Parathyroid adenoma (tissue), 2 donors: ENCODE measurements at regions not wholly inside any gene's neighbourhood (a gene's known extent, or its start where the extent isn't known, plus 50 kb on each side); places are given as distances from the start of the nearest gene placed in this dataset.

Experiments used
- H2AFZ ChIP-seq: fragments of 300-600 bp; sonication (generic); one replicate; pipeline ENCODE4 v1.7.0; 2017; ENCODE audit warnings: antibody characterized with exemption, mild to moderate bottlenecking
- H3K27ac ChIP-seq: fragments of 300-600 bp; sonication (generic); one replicate; pipeline ENCODE4 v1.7.0; 2017
- H3K27me3 ChIP-seq: fragments of 300-600 bp; sonication (generic); one replicate; pipeline ENCODE4 v1.7.0; 2017; ENCODE audit warnings: low read length; ENCODE audit not compliant: control insufficient read depth, insufficient read depth
- H3K36me3 ChIP-seq: fragments of 300-600 bp; sonication (generic); one replicate; pipeline ENCODE4 v1.7.0; 2017; ENCODE audit warnings: low read length; ENCODE audit not compliant: control insufficient read depth, insufficient read depth
- H3K4me1 ChIP-seq: fragments of 300-600 bp; sonication (generic); one replicate; pipeline ENCODE4 v1.7.0; 2017; ENCODE audit warnings: control low read depth
- H3K4me2 ChIP-seq: fragments of 300-600 bp; sonication (generic); one replicate; pipeline ENCODE4 v1.7.0; 2017; ENCODE audit warnings: low read length
- H3K4me3 ChIP-seq: fragments of 300-600 bp; sonication (generic); one replicate; pipeline ENCODE4 v1.7.0; 2017; ENCODE audit warnings: low read depth, low read length
- H3K79me2 ChIP-seq: fragments of 300-600 bp; sonication (generic); one replicate; pipeline ENCODE4 v1.7.0; 2017; ENCODE audit warnings: control low read depth
- H3K9ac ChIP-seq: fragments of 300-600 bp; sonication (generic); one replicate; pipeline ENCODE4 v1.7.0; 2017; ENCODE audit warnings: mild to moderate bottlenecking
- H3K9me3 ChIP-seq: fragments of 300-600 bp; sonication (generic); one replicate; pipeline ENCODE4 v1.7.0; 2017; ENCODE audit warnings: low read length; ENCODE audit not compliant: control insufficient read depth
- CTCF ChIP-seq: fragments of 300-600 bp; sonication (generic); IDR thresholded peaks from one replicate; pipeline ENCODE4 v1.7.0; 2017; ENCODE audit warnings: antibody characterized with exemption, mild to moderate bottlenecking
- donor health status: primary hyperparathyroidism.

GRCh38 chr2:37869771-37870170 lies 55.3 kb upstream of the RMDN2 start:
- H3K79me2 ChIP-seq = no peaks in the 10 kb centered on the region
- no peak overlapping the region for H3K9ac ChIP-seq
- no peaks in the 10 kb centered on the region for H3K36me3 ChIP-seq
- TF ChIP-seq CTCF = no peak
- no peaks in the 10 kb centered on the region for H3K9me3 ChIP-seq
- no peaks in the 10 kb centered on the region for H3K4me1 ChIP-seq
- no peaks in the 10 kb centered on the region for H3K27me3 ChIP-seq
- no peak overlapping the region for H3K27ac ChIP-seq
- H3K4me2 ChIP-seq = no peak overlapping the region
- no peak overlapping the region for H2AFZ ChIP-seq
- H3K4me3 ChIP-seq = no peak overlapping the region

GRCh38 chr2:37870829-37871228 lies 54.3 kb upstream of the RMDN2 start:
- no peaks in the 10 kb centered on the region for H3K9me3 ChIP-seq
- H3K4me3 ChIP-seq = no peak overlapping the region

GRCh38 chr2:37871456-37872191 lies 53.5 kb upstream of the RMDN2 start:
- H3K4me3 ChIP-seq = no peak overlapping the region
- no peaks in the 10 kb centered on the region for H3K9me3 ChIP-seq
- no peak overlapping the region for H3K9ac ChIP-seq
- no peak for TF ChIP-seq CTCF
- no peak overlapping the region for H2AFZ ChIP-seq
- H3K79me2 ChIP-seq = no peaks in the 10 kb centered on the region
- no peaks in the 10 kb centered on the region for H3K27me3 ChIP-seq
- H3K27ac ChIP-seq = no peak overlapping the region
- no peak overlapping the region for H3K4me2 ChIP-seq
- H3K4me1 ChIP-seq = no peaks in the 10 kb centered on the region
- no peaks in the 10 kb centered on the region for H3K36me3 ChIP-seq

More at GRCh38 chr2:37870829-37871228, 54.3 kb upstream of the RMDN2 start:
- Histone ChIP-seq H2AFZ (no peak overlapping the region), H3K27ac (no peak overlapping the region), H3K9ac (no peak overlapping the region), H3K27me3 (no peaks in the 10 kb centered on the region), H3K4me2 (no peak overlapping the region), H3K4me1 (no peaks in the 10 kb centered on the region), H3K79me2 (no peaks in the 10 kb centered on the region), H3K36me3 (no peaks in the 10 kb centered on the region)
- TF ChIP-seq CTCF = no peak

- Histone ChIP-seq H3K27me3 (no peaks in the 10 kb centered on the region), H3K36me3 (no peaks in the 10 kb centered on the region), H3K9ac (no peak overlapping the region), H3K79me2 (no peaks in the 10 kb centered on the region), H3K27ac (no peak overlapping the region), H3K4me1 (no peaks in the 10 kb centered on the region), H3K9me3 (no peaks in the 10 kb centered on the region), H3K4me2 (no peak overlapping the region), H3K4me3 (no peak overlapping the region), H2AFZ (no peak overlapping the region)
- no peak for TF ChIP-seq CTCF
Observed at GRCh38 chr2:37872192-37872750, 52.8 kb upstream of the RMDN2 start.

- Histone ChIP-seq H3K36me3 (no peaks in the 10 kb centered on the region), H3K9me3 (no peaks in the 10 kb centered on the region), H3K79me2 (no peaks in the 10 kb centered on the region), H3K4me1 (peaks cover 4% of the 10 kb centered on the region), H3K4me3 (no peak overlapping the region), H3K4me2 (no peak overlapping the region), H3K27me3 (no peaks in the 10 kb centered on the region), H3K27ac (no peak overlapping the region), H3K9ac (no peak overlapping the region), H2AFZ (no peak overlapping the region)
- TF ChIP-seq CTCF = no peak
Observed at GRCh38 chr2:37873229-37873628, 51.9 kb upstream of the RMDN2 start.
